ENCODE measurements at regions not wholly inside any gene's neighbourhood (a gene's known extent, or its start where the extent isn't known, plus 50 kb on each side); places are given as distances from the start of the nearest gene placed in this dataset.

DNA sequence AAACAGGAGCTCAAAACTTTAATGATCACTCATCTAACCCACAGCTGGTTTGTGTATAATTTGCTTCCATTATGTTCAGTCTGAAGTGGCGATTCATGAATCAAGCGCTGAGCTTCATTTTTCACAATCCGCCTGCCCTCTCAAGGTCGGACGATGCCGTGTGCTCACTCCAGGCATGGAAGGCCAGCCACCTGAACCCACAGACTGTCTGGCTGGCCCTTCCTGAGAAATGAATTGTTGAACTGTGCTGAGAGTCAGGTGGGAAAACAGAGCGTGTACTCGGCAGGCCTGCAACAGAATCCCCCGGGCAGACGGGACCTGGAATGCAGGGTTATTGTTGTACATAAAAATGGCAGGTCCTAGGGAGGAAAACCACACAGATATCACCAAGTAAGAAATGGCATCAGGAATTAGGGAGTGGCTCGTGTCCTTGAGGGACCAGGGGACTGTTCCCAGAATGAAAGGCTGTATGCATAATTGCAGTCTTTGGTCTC, 375.7 kb downstream of the IRX2 start:
- WGBS, 2 experiments (ENCODE audit: insufficient coverage in 2 of 2): 90 to 92% methylated on average over 6 to 11 of the region's 11 CpGs
- no peak overlapping the region for H3K4me3 ChIP-seq (ENCODE audit: extremely low read depth, insufficient read depth, low read length, poor library complexity, severe bottlenecking)
- no peaks in the 10 kb centered on the region for H3K36me3 ChIP-seq (ENCODE audit: control insufficient read depth, insufficient read depth, low read length)
- no peaks in the 10 kb centered on the region for H3K4me1 ChIP-seq (ENCODE audit: control insufficient read depth, insufficient read depth, low read length, poor library complexity, severe bottlenecking)
- H3K27ac ChIP-seq (ENCODE audit: low read depth, low read length, severe bottlenecking): no peak overlapping the region
- no peaks in the 10 kb centered on the region for H3K9me3 ChIP-seq (ENCODE audit: control insufficient read depth, low read length)

DNA sequence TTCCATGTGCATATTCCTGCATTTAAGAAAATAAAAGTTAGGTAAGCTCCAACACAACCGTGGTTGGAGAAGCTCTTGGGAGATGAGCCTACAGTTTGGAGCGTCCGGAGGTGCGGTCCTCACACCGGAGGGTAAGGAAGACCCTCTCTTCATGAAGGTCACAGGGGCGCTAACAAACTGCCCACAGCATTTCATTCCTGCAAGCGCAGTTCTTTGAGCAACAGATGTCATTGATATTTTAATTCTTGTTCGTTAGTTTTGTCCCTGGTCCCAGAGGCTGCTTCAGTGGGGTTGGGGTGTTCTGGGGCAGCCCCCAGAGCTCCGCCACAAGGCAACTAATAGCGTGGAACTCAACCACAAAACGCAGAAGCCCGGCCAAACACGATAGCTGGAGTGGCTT, 376.2 kb downstream of the IRX2 start:
- no peak overlapping the region for H3K27ac ChIP-seq (ENCODE audit: low read depth, low read length, severe bottlenecking)
- 92 to 97% methylated on average over 10 of the region's 13 CpGs for WGBS, 2 experiments (ENCODE audit: insufficient coverage in 2 of 2)

DNA sequence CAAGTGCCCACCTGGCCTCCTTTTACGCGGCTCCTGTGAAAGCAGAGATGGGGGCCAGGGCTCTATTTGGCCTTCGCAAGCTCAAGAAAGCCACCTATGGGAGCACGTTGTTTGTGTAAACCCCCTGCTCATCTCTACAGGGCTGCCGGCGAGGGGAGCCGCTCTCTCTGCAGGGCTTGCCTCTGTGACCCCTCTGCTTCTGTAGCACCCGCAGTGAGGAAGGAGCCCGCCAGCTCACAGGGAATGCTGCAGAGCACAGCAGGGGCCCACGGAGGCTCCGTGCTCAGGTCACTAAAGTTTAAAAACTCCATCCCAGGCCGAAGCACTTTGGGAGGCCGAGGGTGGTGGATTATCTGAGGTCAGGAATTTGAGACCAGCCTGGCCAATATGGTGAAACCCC, 376.8 kb downstream of the IRX2 start:
- WGBS, 2 experiments (ENCODE audit: insufficient coverage in 2 of 2): 92 to 96% methylated on average over 4 to 11 of the region's 13 CpGs
- no peak overlapping the region for H3K27ac ChIP-seq (ENCODE audit: low read depth, low read length, severe bottlenecking)
- no peaks in the 10 kb centered on the region for H3K9me3 ChIP-seq (ENCODE audit: control insufficient read depth, low read length)
- no peaks in the 10 kb centered on the region for H3K4me1 ChIP-seq (ENCODE audit: control insufficient read depth, insufficient read depth, low read length, poor library complexity, severe bottlenecking)
- no peak overlapping the region for H3K4me3 ChIP-seq (ENCODE audit: extremely low read depth, insufficient read depth, low read length, poor library complexity, severe bottlenecking)
- H3K36me3 ChIP-seq (ENCODE audit: control insufficient read depth, insufficient read depth, low read length): no peaks in the 10 kb centered on the region

More for the DNA sequence above, 376.2 kb downstream of the IRX2 start:
- no peaks in the 10 kb centered on the region for H3K4me1 ChIP-seq (ENCODE audit: control insufficient read depth, insufficient read depth, low read length, poor library complexity, severe bottlenecking)
- H3K4me3 ChIP-seq (ENCODE audit: extremely low read depth, insufficient read depth, low read length, poor library complexity, severe bottlenecking): no peak overlapping the region
- no peaks in the 10 kb centered on the region for H3K9me3 ChIP-seq (ENCODE audit: control insufficient read depth, low read length)
- no peaks in the 10 kb centered on the region for H3K36me3 ChIP-seq (ENCODE audit: control insufficient read depth, insufficient read depth, low read length)

DNA sequence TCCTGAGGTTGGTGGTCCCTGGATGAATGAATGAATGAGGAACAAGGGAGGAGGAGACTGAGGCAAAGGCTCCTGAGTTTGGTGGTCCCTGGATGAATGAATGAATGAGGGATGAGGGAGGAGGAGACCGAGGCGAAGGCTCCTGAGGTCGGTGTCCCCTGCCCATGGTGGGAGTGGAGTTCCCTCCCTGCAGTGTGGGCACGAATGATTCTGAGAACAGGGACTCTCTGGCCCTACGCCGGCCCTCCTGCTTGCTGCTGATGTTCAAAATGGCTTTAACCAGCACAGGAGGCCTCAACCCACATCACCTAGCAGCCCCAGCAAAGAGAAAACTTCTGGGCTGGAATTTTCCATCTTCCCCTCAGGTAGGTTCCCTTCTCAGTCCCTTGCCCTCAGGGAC, 377.8 kb downstream of the IRX2 start:
- H3K36me3 ChIP-seq (ENCODE audit: control insufficient read depth, insufficient read depth, low read length): no peaks in the 10 kb centered on the region
- no peak overlapping the region for H3K27ac ChIP-seq (ENCODE audit: low read depth, low read length, severe bottlenecking)
- H3K4me3 ChIP-seq (ENCODE audit: extremely low read depth, insufficient read depth, low read length, poor library complexity, severe bottlenecking): no peak overlapping the region
- no peaks in the 10 kb centered on the region for H3K9me3 ChIP-seq (ENCODE audit: control insufficient read depth, low read length)
- WGBS, 2 experiments (ENCODE audit: insufficient coverage in 2 of 2): 80 to 84% methylated on average over 2 to 4 of the region's 6 CpGs
- no peaks in the 10 kb centered on the region for H3K4me1 ChIP-seq (ENCODE audit: control insufficient read depth, insufficient read depth, low read length, poor library complexity, severe bottlenecking)

DNA sequence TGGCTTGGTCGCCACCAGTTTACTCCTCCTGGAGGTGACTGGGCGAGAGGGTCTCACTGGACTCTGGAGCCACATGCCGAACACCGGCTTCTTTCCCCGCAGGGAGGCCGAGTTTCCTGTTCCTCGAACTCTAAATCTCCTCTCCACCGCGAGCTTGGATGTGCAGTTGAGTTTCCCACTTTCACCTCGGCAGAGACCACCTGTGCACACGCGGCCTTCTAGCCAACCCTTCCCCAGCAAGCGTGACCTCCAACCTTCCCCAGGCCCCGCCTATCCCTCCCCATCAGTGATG, 380.1 kb downstream of the IRX2 start:
- no peaks in the 10 kb centered on the region for H3K36me3 ChIP-seq (ENCODE audit: control insufficient read depth, insufficient read depth, low read length)
- H3K9me3 ChIP-seq (ENCODE audit: control insufficient read depth, low read length): no peaks in the 10 kb centered on the region
- H3K27ac ChIP-seq (ENCODE audit: low read depth, low read length, severe bottlenecking): no peak overlapping the region
- 92 to 93% methylated on average over 12 of the region's 14 CpGs for WGBS, 2 experiments (ENCODE audit: insufficient coverage in 2 of 2)
- no peak overlapping the region for H3K4me3 ChIP-seq (ENCODE audit: extremely low read depth, insufficient read depth, low read length, poor library complexity, severe bottlenecking)
- H3K4me1 ChIP-seq (ENCODE audit: control insufficient read depth, insufficient read depth, low read length, poor library complexity, severe bottlenecking): no peaks in the 10 kb centered on the region

DNA sequence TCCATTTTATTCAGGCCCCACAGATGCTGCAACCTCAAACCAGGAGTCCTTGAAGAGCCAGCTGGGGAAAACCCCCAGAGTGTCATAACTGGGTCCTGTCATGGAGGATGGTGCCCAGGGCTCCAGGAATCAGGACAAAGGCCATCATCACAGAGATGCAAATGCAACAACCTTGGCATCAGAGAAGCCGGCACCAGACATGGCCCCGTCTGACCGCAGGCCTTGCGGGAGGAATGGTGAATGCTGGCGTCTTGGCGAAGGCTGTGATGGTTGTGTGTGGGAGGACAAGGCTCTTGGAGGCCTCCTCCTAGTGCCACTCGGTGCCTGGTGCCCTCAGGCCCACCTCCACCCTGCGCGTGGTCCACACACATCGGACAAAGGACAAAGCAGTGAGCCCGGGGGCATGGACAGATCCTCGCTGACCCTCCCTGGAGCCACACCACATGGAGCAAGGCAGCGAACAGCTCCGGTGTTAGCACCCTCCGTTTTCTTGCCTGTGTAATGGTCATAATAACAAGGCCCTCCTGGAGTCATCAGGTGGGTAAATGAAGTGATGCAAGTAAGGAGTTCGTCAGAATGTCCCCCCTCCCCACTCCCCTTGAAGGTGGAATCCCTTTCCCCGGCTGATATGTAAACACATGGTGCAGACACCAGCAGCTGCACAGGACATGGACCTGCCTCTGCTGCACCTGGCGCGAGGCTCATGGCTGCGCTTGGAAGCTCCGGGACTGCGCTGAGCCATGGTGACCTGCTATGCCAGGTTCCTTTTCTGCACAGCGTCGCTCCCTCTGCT, 380.7 kb downstream of the IRX2 start:
- 94 to 95% methylated on average over 18 to 24 of the region's 24 CpGs for WGBS, 2 experiments (ENCODE audit: insufficient coverage in 2 of 2)
- Histone ChIP-seq H3K9me3 (ENCODE audit: control insufficient read depth, low read length) (peaks cover 4% of the 10 kb centered on the region), H3K4me1 (ENCODE audit: control insufficient read depth, insufficient read depth, low read length, poor library complexity, severe bottlenecking) (no peaks in the 10 kb centered on the region), H3K27ac (ENCODE audit: low read depth, low read length, severe bottlenecking) (no peak overlapping the region), H3K36me3 (ENCODE audit: control insufficient read depth, insufficient read depth, low read length) (no peaks in the 10 kb centered on the region), H3K4me3 (ENCODE audit: extremely low read depth, insufficient read depth, low read length, poor library complexity, severe bottlenecking) (no peak overlapping the region)

DNA sequence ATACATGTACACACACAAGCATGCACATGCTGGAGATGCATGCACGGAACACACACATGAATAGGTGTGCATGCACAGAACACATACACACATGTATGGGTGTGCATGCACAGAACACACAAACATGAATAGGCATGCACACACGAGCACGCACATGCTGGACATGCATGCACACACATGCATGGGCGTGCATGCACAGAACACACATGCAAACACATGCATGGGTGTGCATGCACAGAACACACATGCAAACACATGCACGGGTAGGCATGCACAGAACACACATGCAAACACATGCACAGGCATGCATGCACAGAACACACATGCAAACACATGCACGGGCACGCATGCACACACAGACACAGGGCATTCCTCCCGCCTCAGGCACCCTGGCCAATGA, 382.3 kb downstream of the IRX2 start:
- Histone ChIP-seq H3K4me3 (ENCODE audit: extremely low read depth, insufficient read depth, low read length, poor library complexity, severe bottlenecking) (no peak overlapping the region), H3K36me3 (ENCODE audit: control insufficient read depth, insufficient read depth, low read length) (no peaks in the 10 kb centered on the region), H3K27ac (ENCODE audit: low read depth, low read length, severe bottlenecking) (no peak overlapping the region), H3K9me3 (ENCODE audit: control insufficient read depth, low read length) (peaks cover 12% of the 10 kb centered on the region), H3K4me1 (ENCODE audit: control insufficient read depth, insufficient read depth, low read length, poor library complexity, severe bottlenecking) (no peaks in the 10 kb centered on the region)
- WGBS, 2 experiments (ENCODE audit: insufficient coverage in 2 of 2): 79 to 82% methylated on average over 6 to 8 of the region's 8 CpGs

DNA sequence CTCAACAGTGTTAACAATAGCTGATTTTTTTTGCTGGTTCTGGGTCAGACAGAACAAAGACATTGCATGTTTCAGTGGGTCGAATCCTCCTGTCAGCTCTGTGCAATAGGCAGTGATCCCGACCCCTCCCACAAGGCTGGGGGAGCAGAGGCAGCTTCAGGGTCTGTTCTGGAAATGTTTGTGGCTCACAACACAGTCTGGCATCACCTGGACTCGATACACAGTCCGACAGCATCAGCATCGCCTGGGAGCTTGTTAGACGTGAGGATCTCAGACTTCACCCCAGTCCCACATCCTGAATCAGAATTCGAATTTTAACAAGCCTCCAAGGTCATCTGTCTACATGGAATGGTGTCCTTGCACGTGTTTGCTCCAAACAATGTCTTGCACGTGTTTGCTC, 384.7 kb downstream of the IRX2 start:
- H3K36me3 ChIP-seq (ENCODE audit: control insufficient read depth, insufficient read depth, low read length): no peaks in the 10 kb centered on the region
- no peak overlapping the region for H3K4me3 ChIP-seq (ENCODE audit: extremely low read depth, insufficient read depth, low read length, poor library complexity, severe bottlenecking)
- peaks cover 12% of the 10 kb centered on the region for H3K9me3 ChIP-seq (ENCODE audit: control insufficient read depth, low read length)
- 85 to 90% methylated on average over 7 to 8 of the region's 9 CpGs for WGBS, 2 experiments (ENCODE audit: insufficient coverage in 2 of 2)
- no peaks in the 10 kb centered on the region for H3K4me1 ChIP-seq (ENCODE audit: control insufficient read depth, insufficient read depth, low read length, poor library complexity, severe bottlenecking)
- no peak overlapping the region for H3K27ac ChIP-seq (ENCODE audit: low read depth, low read length, severe bottlenecking)

DNA sequence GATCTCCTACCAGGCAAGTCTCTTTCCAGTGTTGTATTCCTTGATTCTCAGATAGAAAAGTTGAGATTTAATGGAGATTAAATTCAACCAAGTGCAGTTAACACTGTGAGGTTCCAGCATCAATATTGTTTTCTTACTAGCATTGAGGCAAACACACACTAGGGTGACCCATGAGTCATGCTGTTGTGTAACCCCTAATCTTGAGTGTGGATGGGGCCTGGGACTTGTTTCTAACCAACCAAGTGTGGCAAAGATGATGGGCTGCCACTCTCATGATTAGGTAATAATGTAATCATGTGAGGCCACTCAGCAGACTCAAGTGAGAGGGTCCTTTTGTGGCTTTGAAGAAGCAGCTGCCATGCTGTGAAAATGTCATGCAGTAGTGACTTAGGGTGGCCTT, 394.2 kb downstream of the IRX2 start:
- Histone ChIP-seq H3K4me1 (ENCODE audit: control insufficient read depth, insufficient read depth, low read length, poor library complexity, severe bottlenecking) (no peaks in the 10 kb centered on the region), H3K36me3 (ENCODE audit: control insufficient read depth, insufficient read depth, low read length) (no peaks in the 10 kb centered on the region), H3K4me3 (ENCODE audit: extremely low read depth, insufficient read depth, low read length, poor library complexity, severe bottlenecking) (no peak overlapping the region), H3K27ac (ENCODE audit: low read depth, low read length, severe bottlenecking) (no peak overlapping the region), H3K9me3 (ENCODE audit: control insufficient read depth, low read length) (no peaks in the 10 kb centered on the region)

DNA sequence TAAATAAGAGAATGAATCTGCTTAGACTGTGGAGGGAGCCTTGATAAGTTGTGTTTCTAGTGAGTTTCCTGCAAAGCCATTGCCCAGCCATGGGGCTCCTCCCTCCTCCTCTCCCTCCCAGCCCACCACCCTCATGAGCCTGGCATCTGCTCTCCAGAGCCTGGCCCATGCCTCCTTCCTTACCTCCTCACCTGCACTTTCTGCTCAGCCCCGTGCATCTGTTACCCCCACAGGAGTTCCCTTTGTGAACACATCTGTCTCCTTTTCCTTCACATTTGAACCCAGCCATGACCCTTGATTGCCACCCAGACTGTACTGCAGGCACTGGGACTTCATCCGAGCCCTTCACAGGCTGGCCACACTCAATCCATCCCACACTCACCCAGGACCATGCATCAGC, 395.6 kb downstream of the IRX2 start:
- 71 to 74% methylated on average over 2 of the region's 2 CpGs for WGBS, 2 experiments (ENCODE audit: insufficient coverage in 2 of 2)
- no peaks in the 10 kb centered on the region for H3K36me3 ChIP-seq (ENCODE audit: control insufficient read depth, insufficient read depth, low read length)
- H3K9me3 ChIP-seq (ENCODE audit: control insufficient read depth, low read length): no peaks in the 10 kb centered on the region
- H3K27ac ChIP-seq (ENCODE audit: low read depth, low read length, severe bottlenecking): no peak overlapping the region
- no peak overlapping the region for H3K4me3 ChIP-seq (ENCODE audit: extremely low read depth, insufficient read depth, low read length, poor library complexity, severe bottlenecking)
- no peaks in the 10 kb centered on the region for H3K4me1 ChIP-seq (ENCODE audit: control insufficient read depth, insufficient read depth, low read length, poor library complexity, severe bottlenecking)

DNA sequence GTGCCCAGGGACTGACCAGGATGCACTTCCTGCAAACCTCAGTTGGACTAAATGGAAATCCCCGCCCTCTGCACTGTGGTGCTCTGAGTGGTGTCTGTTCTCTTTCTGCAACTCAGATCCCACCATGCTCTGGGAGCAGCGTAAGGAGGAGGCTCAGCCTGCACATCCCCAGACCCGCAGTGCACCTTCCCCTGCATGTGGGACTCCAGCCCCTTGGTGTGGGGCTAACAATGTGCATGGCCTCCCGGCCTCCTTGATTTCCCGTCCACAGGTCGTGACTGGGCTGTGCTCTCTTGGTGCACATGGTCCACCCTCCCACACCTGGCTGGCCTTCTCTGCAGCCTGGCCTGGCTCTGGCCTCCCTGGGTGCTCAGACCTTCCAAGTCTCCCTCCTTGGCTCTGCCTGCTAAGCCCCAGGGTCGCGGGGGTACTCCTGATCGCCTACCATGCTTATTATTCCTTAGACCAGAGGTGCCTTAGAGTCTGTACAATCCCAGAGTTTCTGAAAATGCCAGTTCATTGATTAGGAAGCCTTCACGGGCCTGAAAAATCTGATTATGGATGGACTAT, 397.5 kb downstream of the IRX2 start:
- H3K27ac ChIP-seq (ENCODE audit: low read depth, low read length, severe bottlenecking): no peak overlapping the region
- no peak overlapping the region for H3K4me3 ChIP-seq (ENCODE audit: extremely low read depth, insufficient read depth, low read length, poor library complexity, severe bottlenecking)
- 75 to 82% methylated on average over 5 to 10 of the region's 10 CpGs for WGBS, 2 experiments (ENCODE audit: insufficient coverage in 2 of 2)

More for the DNA sequence above, 397.5 kb downstream of the IRX2 start:
- no peaks in the 10 kb centered on the region for H3K4me1 ChIP-seq (ENCODE audit: control insufficient read depth, insufficient read depth, low read length, poor library complexity, severe bottlenecking)
- H3K9me3 ChIP-seq (ENCODE audit: control insufficient read depth, low read length): no peaks in the 10 kb centered on the region
- H3K36me3 ChIP-seq (ENCODE audit: control insufficient read depth, insufficient read depth, low read length): no peaks in the 10 kb centered on the region
